Heart left ventricle (tissue), 16 donors: ENCODE measurements at regions not wholly inside any gene's neighbourhood (a gene's known extent, or its start where the extent isn't known, plus 50 kb on each side); places are given as distances from the start of the nearest gene placed in this dataset.

Experiments used
- ATAC-seq, 4 donors: fragments of 200-7000 bp; cut with Tn5 transposase; one replicate each; pipeline ENCODE4 v1.9.1; 2020 to 2022; ENCODE audit warnings: moderate library complexity in 4 of 4, mild to moderate bottlenecking in 3 of 4, moderate number of reproducible peaks in 1 of 4
- DNase-seq, 5 donors: peaks; one replicate each; pipeline ENCODE4 v3.0.0-alpha.2; 2020
- H3K27ac ChIP-seq, 12 donors: fragments of 200-600 bp; sonication (generic) in 4 of 12; one replicate each; pipeline versions ENCODE4 v1.5.0 to v1.8.0; 2016 to 2022; ENCODE audit warnings: mild to moderate bottlenecking in 2 of 12
- H3K27me3 ChIP-seq, 9 donors: fragments of 200-600 bp; sonication (generic) in 2 of 9; one replicate each; pipeline versions ENCODE4 v1.5.1 to v1.8.0; 2016 to 2022; ENCODE audit warnings: mild to moderate bottlenecking in 3 of 9
- H3K36me3 ChIP-seq, 9 donors: fragments of 200-600 bp; sonication (generic) in 2 of 9; one replicate each; pipeline versions ENCODE4 v1.5.0 to v1.8.0; 2018 to 2022; ENCODE audit warnings: mild to moderate bottlenecking in 2 of 9
- H3K4me1 ChIP-seq, 12 donors: fragments of 200-600 bp; sonication (generic) in 4 of 12; one replicate each; pipeline versions ENCODE4 v1.5.0 to v1.8.0; 2016 to 2022; ENCODE audit warnings: mild to moderate bottlenecking in 3 of 12
- H3K4me3 ChIP-seq, 12 donors: fragments of 200-600 bp; sonication (generic) in 4 of 12; one replicate each; pipeline versions ENCODE4 v1.5.0 to v1.8.0; 2017 to 2022; ENCODE audit warnings: mild to moderate bottlenecking in 9 of 12, moderate library complexity in 4 of 12
- H3K9me3 ChIP-seq, 12 donors: fragments of 200-600 bp; sonication (generic) in 4 of 12; one replicate each; pipeline versions ENCODE4 v1.5.0 to v1.8.0; 2016 to 2022; ENCODE audit warnings: mild to moderate bottlenecking in 1 of 12
- CTCF ChIP-seq, 12 donors: fragments of 200-600 bp; sonication (generic) in 4 of 12; IDR thresholded peaks; one replicate each; pipeline versions ENCODE4 v1.5.0 to v1.8.0; 2018 to 2022; ENCODE audit warnings: antibody characterized with exemption in 12 of 12, mild to moderate bottlenecking in 5 of 12
- POLR2A ChIP-seq, 2 donors: fragments of 450-650 bp; IDR thresholded peaks; one replicate each; pipeline ENCODE4 v1.6.1; 2017; ENCODE audit warnings: antibody characterized with exemption in 2 of 2, mild to moderate bottlenecking in 2 of 2, moderate library complexity in 2 of 2
- WGBS, 4 donors: extraction: QIAGEN DNeasy Blood & Tissue Kit in 2 of 4; methylation state at CpG; one replicate each; pipeline versions ENCODE4 v1.1.5 to v1.1.7; 2013 to 2018; 5-methylcytosine and 5-hydroxymethylcytosine counted together
- intact Hi-C, 10 donors: fragments of 100-400 bp; cut with DNase I; formaldehyde crosslinking; loops; one replicate each; pipeline versions ENCODE4 v1.11.1 to v1.14.2; 2022
- donor health status: ischemic (EF 13 %, LVEDD 7.1; RV severe dilation, severe dysfunction).
- donor health status: healthy with polysubstance abuse.
- donor health status: DM: no; HTN: yes; CAD: no.
- donor health status: DM: no; HTN: no; CAD: no.
- donor health status: ischemic (EF 25% LVEDD 6.9; RV normal size, moderate dysfunction).
- donor health status: ischemic (EF 25% LVEDD 5.7; RV mildly dilated, moderate dysfunction).
- donor health status: healthy.
- donor health status: DM: yes; HTN: yes; CAD: no.
- donor health status: ischemic (EF 35%, LVEDD 5.7; RV mildly dilated, moderate dysfunction).
- donor health status: nonischemic (EF 11% LVEDD 7.7; RV severe dilation, severe dysfunction).
- donor health status: DM: yes; HTN: yes; CAD: no.
- donor health status: PGD.
- donor health status: ischemic (EF 29% LVEDD 5.4; RV normal size, mild dysfunction).
- donor health status: nonischemic (EF 23%, LVEDD 6.1; RV moderate dilation, normal function).

GRCh38 chr11:103591554-103591953 is 444.9 kb upstream of the DDI1 start:
- H3K27ac ChIP-seq = no peak overlapping the region
- H3K36me3 ChIP-seq = no peaks in the 10 kb centered on the region
- H3K4me1 ChIP-seq = peaks cover 0 to 5% (median 0%) of the 10 kb centered on the region in 12 donors
- ATAC-seq (no peak), DNase-seq (no peak)
- 73 to 90% (median 79%) methylated on average over 3 of the region's 3 CpGs for WGBS, 4 donors
- intact Hi-C loops = loop anchor here in 2 of 10 donors (10.0 kb wide), 2 partner anchors 127 to 387 kb away; no protein-coding TSS in a partner anchor
- no peaks in the 10 kb centered on the region for H3K27me3 ChIP-seq
- peaks cover 0 to 6% (median 0%) of the 10 kb centered on the region in 12 donors for H3K9me3 ChIP-seq
- TF ChIP-seq CTCF (IDR thresholded peaks at IDR 0.05) = no peak
- no peak for TF ChIP-seq POLR2A (IDR thresholded peaks at IDR 0.05)
- H3K4me3 ChIP-seq = no peak overlapping the region

- DNase-seq (no peak), ATAC-seq (no peak)
- Histone ChIP-seq H3K27me3 (no peaks in the 10 kb centered on the region), H3K27ac (no peak overlapping the region), H3K36me3 (no peaks in the 10 kb centered on the region), H3K4me3 (no peak overlapping the region), H3K4me1 (no peaks in the 10 kb centered on the region), H3K9me3 (peaks cover 0 to 6% (median 0%) of the 10 kb centered on the region in 12 donors)
- TF ChIP-seq CTCF (IDR thresholded peaks at IDR 0.05) (no peak), POLR2A (IDR thresholded peaks at IDR 0.05) (no peak)
- intact Hi-C loops = loop anchor here in 2 of 10 donors (10.0 kb wide), 2 partner anchors 129 to 389 kb away; no protein-coding TSS in a partner anchor
Observed at GRCh38 chr11:103594283-103594682, 442.2 kb upstream of the DDI1 start.

GRCh38 chr11:103596315-103596714 is 440.1 kb upstream of the DDI1 start:
- H3K36me3 ChIP-seq = no peaks in the 10 kb centered on the region
- H3K4me1 ChIP-seq = no peaks in the 10 kb centered on the region
- H3K27me3 ChIP-seq = no peaks in the 10 kb centered on the region
- H3K27ac ChIP-seq = no peak overlapping the region
- DNase-seq (no peak), ATAC-seq (no peak)
- H3K9me3 ChIP-seq = peaks cover 0 to 3% (median 0%) of the 10 kb centered on the region in 12 donors
- no peak overlapping the region for H3K4me3 ChIP-seq
- TF ChIP-seq POLR2A (IDR thresholded peaks at IDR 0.05) (no peak), CTCF (IDR thresholded peaks at IDR 0.05) (no peak)
- WGBS, 4 donors = 92 to 97% (median 96%) methylated on average over 3 of the region's 3 CpGs
- intact Hi-C loops = loop anchor here in 3 of 10 donors (5.0 to 10.0 kb wide), 3 partner anchors 132 to 392 kb away; no protein-coding TSS in a partner anchor

- ATAC-seq (peak in 3 of 4 donors; percentile 55 to 81 (median 73)), DNase-seq (peak in 3 of 5 donors; percentile 12 to 22 (median 21))
- no peaks in the 10 kb centered on the region for H3K27me3 ChIP-seq
- H3K4me1 ChIP-seq = no peaks in the 10 kb centered on the region
- no peak overlapping the region for H3K27ac ChIP-seq
- intact Hi-C loops = loop anchor here (1.0 to 10.0 kb wide), 10 partner anchors 137 to 399 kb away; no protein-coding TSS in a partner anchor
- TF ChIP-seq CTCF (IDR thresholded peaks at IDR 0.05) (peak; percentile 78 to 93 (median 86)), POLR2A (IDR thresholded peaks at IDR 0.05) (no peak)
- H3K36me3 ChIP-seq = no peaks in the 10 kb centered on the region
- no peaks in the 10 kb centered on the region for H3K9me3 ChIP-seq
- WGBS, 4 donors = 64 to 72% (median 66%) methylated on average over 3 of the region's 3 CpGs
- H3K4me3 ChIP-seq = no peak overlapping the region
Observed at GRCh38 chr11:103601225-103601846, 435.1 kb upstream of the DDI1 start.
